PC-9 (cell line): ENCODE measurements at regions not wholly inside any gene's neighbourhood (a gene's known extent, or its start where the extent isn't known, plus 50 kb on each side); places are given as distances from the start of the nearest gene placed in this dataset.

Experiments used
- BruUV-seq: library from RNA; stranded (reverse); fragments of 400-500 nt; replicated peaks from 2 replicates; lab custom pipeline; 2021; lab: Mats Ljungman, UMichigan
- CTCF ChIA-PET: fragments of 300-600 bp; sonication (Branson Sonifier 250); formaldehyde crosslinking; loops from one replicate; lab custom pipeline; 2022; ENCODE audit warnings: antibody characterized with exemption; lab: Charles Lee
- POLR2A ChIA-PET: fragments of 300-600 bp; sonication (Branson Sonifier 250); formaldehyde crosslinking; loops from one replicate; lab custom pipeline; 2022; ENCODE audit warnings: antibody characterized with exemption; ENCODE audit not compliant: unreplicated experiment; lab: Charles Lee
- DNase-seq, 2 experiments: peaks; one replicate each; pipeline versions ENCODE4 v3.0.0 to v3.0.0-alpha.2; 2015 to 2022; ENCODE audit warnings: mixed read lengths in 1 of 2
- H2AFZ ChIP-seq: fragments of 200-600 bp; sonication (generic); 2 replicates; pipeline ENCODE4 v1.8.1; 2017; ENCODE audit warnings: antibody characterized with exemption
- H3F3A ChIP-seq: fragments of 200-600 bp; sonication (generic); 2 replicates; pipeline ENCODE4 v1.8.1; 2017; ENCODE audit warnings: antibody characterized with exemption, mild to moderate bottlenecking, low read depth; ENCODE audit not compliant: insufficient read depth
- H3K27ac ChIP-seq: fragments of 200-600 bp; sonication (generic); 2 replicates; pipeline ENCODE4 v1.6.1; 2016; ENCODE audit warnings: mixed run types
- H3K27me3 ChIP-seq: fragments of 200-600 bp; sonication (generic); 2 replicates; pipeline ENCODE4 v1.6.1; 2016; ENCODE audit warnings: low read depth, mixed run types; ENCODE audit not compliant: insufficient read depth
- H3K36me3 ChIP-seq: fragments of 200-600 bp; sonication (generic); 2 replicates; pipeline ENCODE4 v1.6.1; 2016; ENCODE audit warnings: low read depth, mixed run types
- H3K4me1 ChIP-seq: fragments of 200-600 bp; sonication (generic); replicated peaks from 2 replicates; pipeline ENCODE4 v1.6.1; 2016; ENCODE audit warnings: mixed run types; ENCODE audit not compliant: insufficient read depth
- H3K4me2 ChIP-seq: fragments of 200-600 bp; sonication (generic); 2 replicates; pipeline ENCODE4 v1.6.1; 2017; ENCODE audit warnings: mixed run types
- H3K4me3 ChIP-seq: fragments of 200-600 bp; sonication (generic); 2 replicates; pipeline ENCODE4 v1.6.1; 2016; ENCODE audit warnings: mixed run types
- H3K79me2 ChIP-seq: fragments of 200-600 bp; sonication (generic); 2 replicates; pipeline ENCODE4 v1.6.1; 2017; ENCODE audit warnings: low read depth, mixed run types
- H3K9me2 ChIP-seq: fragments of 200-600 bp; sonication (generic); 2 replicates; pipeline ENCODE4 v1.8.1; 2017; ENCODE audit warnings: mild to moderate bottlenecking; ENCODE audit not compliant: insufficient read depth
- H3K9me3 ChIP-seq: fragments of 200-600 bp; sonication (generic); 2 replicates; pipeline ENCODE4 v1.8.1; 2016; ENCODE audit warnings: low read depth; ENCODE audit not compliant: insufficient read depth
- H4K20me1 ChIP-seq: fragments of 200-600 bp; sonication (generic); 2 replicates; pipeline ENCODE4 v1.8.1; 2017; ENCODE audit not compliant: insufficient read depth
- EZH2 ChIP-seq: fragments of 200-600 bp; sonication (generic); IDR thresholded peaks from 2 replicates; pipeline ENCODE4 v1.8.0; 2017; ENCODE audit warnings: antibody characterized with exemption, low read depth
- intact Hi-C: fragments of 100-400 bp; cut with micrococcal nuclease; formaldehyde crosslinking; loops from one replicate; pipeline ENCODE4 v1.10.0; 2022; ENCODE audit not compliant: unreplicated experiment
- TF ChIP-seq, protein P1 (sequence below): fragments of 200-600 bp; sonication (generic); conservative IDR thresholded peaks from 2 replicates; pipeline ENCODE4 v1.6.1; 2017; ENCODE audit warnings: mixed run types, antibody characterized with exemption, mild to moderate bottlenecking, moderate library complexity

DNA sequence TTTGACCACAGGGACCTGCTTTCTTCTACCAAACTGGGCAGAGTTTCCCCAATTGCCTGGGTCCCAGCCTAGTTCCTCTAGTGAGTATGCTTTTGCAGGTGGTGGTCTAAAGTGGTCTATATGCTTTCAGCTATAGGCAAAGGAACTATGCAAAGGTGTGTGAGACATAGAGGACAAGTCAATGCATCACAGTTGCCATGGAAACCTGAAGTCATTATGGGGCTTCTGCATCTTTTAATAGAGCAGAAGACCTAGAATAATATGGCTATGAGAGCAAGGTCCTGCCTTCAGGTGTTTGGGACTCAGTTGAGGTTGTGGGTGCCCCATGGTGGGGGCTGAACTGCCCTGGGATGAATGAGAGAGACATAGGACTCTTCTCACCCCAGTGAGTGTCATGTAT, 92.1 kb upstream of the RAB40AL start:
- Histone ChIP-seq H2AFZ (no peak overlapping the region), H3K79me2 (no peaks in the 10 kb centered on the region), H3K4me1 (no peaks in the 10 kb centered on the region), H3F3A (no peaks in the 10 kb centered on the region), H3K4me3 (no peak overlapping the region), H3K27ac (no peak overlapping the region), H3K9me2 (no peaks in the 10 kb centered on the region), H3K9me3 (no peaks in the 10 kb centered on the region), H4K20me1 (no peaks in the 10 kb centered on the region), H3K36me3 (no peaks in the 10 kb centered on the region), H3K27me3 (no peaks in the 10 kb centered on the region), H3K4me2 (no peak overlapping the region)
- ChIA-PET POLR2A (no interaction called here), CTCF (no interaction called here)
- no TSS peak for BruUV-seq
- TF ChIP-seq, protein P1, sequence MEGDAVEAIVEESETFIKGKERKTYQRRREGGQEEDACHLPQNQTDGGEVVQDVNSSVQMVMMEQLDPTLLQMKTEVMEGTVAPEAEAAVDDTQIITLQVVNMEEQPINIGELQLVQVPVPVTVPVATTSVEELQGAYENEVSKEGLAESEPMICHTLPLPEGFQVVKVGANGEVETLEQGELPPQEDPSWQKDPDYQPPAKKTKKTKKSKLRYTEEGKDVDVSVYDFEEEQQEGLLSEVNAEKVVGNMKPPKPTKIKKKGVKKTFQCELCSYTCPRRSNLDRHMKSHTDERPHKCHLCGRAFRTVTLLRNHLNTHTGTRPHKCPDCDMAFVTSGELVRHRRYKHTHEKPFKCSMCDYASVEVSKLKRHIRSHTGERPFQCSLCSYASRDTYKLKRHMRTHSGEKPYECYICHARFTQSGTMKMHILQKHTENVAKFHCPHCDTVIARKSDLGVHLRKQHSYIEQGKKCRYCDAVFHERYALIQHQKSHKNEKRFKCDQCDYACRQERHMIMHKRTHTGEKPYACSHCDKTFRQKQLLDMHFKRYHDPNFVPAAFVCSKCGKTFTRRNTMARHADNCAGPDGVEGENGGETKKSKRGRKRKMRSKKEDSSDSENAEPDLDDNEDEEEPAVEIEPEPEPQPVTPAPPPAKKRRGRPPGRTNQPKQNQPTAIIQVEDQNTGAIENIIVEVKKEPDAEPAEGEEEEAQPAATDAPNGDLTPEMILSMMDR, result no peak
- TF ChIP-seq EZH2, result no peak
- no peak for DNase-seq
- intact Hi-C loops, result no loop called here

DNA sequence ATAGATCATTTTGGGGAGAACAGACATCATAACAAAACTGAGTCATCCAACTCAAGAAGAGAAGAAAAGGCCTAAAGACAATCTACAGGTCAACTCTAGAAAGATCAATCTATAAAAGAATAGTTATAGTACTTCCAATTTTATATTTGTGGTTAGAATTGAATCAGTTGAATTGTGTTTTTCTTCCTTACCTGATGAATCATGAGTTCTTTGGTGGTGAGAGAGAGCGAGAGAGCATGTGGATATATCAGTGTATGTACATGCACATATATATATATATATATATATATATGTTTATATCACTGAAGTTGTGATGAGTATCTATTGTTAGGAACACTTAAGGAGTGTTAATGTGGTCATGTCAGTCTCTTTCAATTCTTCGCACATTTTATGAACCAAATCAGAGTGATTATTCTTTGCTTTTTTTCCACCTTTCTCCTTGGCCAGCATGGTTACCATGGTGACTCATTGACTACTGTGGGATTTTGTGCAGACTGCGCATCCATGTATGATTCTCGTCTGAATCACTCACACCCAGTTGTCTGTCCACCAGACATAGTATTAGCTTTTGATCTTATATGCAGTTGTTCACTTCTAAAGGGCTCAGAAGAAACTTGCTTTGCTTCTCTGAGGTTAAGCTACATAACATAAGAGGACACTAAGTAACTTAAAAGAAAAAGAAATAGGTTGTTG, 90.4 kb upstream of the RAB40AL start:
- no peaks in the 10 kb centered on the region for H3K4me1 ChIP-seq
- no peaks in the 10 kb centered on the region for H3F3A ChIP-seq
- H3K79me2 ChIP-seq, result no peaks in the 10 kb centered on the region
- no TSS peak for BruUV-seq
- H3K36me3 ChIP-seq, result no peaks in the 10 kb centered on the region
- CTCF ChIA-PET, result no interaction called here
- H3K4me3 ChIP-seq, result no peak overlapping the region
- no peak overlapping the region for H3K4me2 ChIP-seq
- H2AFZ ChIP-seq, result no peak overlapping the region
- TF ChIP-seq, protein P1, result no peak
- no peak for TF ChIP-seq EZH2
- no peaks in the 10 kb centered on the region for H3K9me2 ChIP-seq
- H4K20me1 ChIP-seq, result no peaks in the 10 kb centered on the region
- intact Hi-C loops, result no loop called here
- no peak for DNase-seq
- no peaks in the 10 kb centered on the region for H3K9me3 ChIP-seq
- no peak overlapping the region for H3K27ac ChIP-seq
- H3K27me3 ChIP-seq, result no peaks in the 10 kb centered on the region
- POLR2A ChIA-PET, result no interaction called here

DNA sequence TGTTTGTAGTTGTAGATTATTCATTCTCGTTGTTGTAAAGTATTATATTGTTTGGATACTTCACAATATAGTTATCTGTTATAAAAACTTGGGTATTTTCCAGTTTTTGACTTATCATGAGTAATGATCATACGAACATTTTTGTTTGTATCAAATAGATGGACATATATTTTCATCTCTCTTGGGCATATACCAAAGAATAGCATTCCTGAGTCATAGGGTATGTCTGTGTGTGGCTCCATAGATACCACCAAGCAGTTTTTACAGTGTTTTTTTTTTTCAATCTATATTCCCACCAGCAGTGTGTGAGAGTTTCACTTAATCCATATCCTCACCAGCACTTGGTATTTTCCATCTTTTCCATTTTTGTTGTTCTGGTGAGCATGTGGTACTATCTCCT, 89.7 kb upstream of the RAB40AL start:
- Histone ChIP-seq H3K9me2 (no peaks in the 10 kb centered on the region), H3K9me3 (no peaks in the 10 kb centered on the region), H3K36me3 (no peaks in the 10 kb centered on the region), H3K4me2 (no peak overlapping the region), H3F3A (no peaks in the 10 kb centered on the region), H3K27me3 (no peaks in the 10 kb centered on the region), H4K20me1 (no peaks in the 10 kb centered on the region), H3K4me3 (no peak overlapping the region), H3K4me1 (no peaks in the 10 kb centered on the region), H3K27ac (no peak overlapping the region), H3K79me2 (no peaks in the 10 kb centered on the region), H2AFZ (no peak overlapping the region)
- intact Hi-C loops, result no loop called here
- TF ChIP-seq, protein P1, result no peak
- TF ChIP-seq EZH2, result no peak
- no TSS peak for BruUV-seq
- ChIA-PET POLR2A (no interaction called here), CTCF (no interaction called here)
- DNase-seq, result no peak
